Prostate gland (tissue), 2 donors: ENCODE measurements at regions not wholly inside any gene's neighbourhood (a gene's known extent, or its start where the extent isn't known, plus 50 kb on each side); places are given as distances from the start of the nearest gene placed in this dataset.

Source experiments
- POLR2A ChIP-seq: fragments of 450-650 bp; IDR thresholded peaks from one replicate; pipeline ENCODE4 v1.6.1; 2016; ENCODE audit warnings: antibody characterized with exemption, mild to moderate bottlenecking
- TF ChIP-seq, protein P1 (sequence below), 4 experiments: fragments of 200-600 bp in 2 of 4; fragments of 450-650 bp in 2 of 4; sonication (generic) in 2 of 4; IDR thresholded peaks; 1 replicate in 3 of 4; 2 replicates in 1 of 4; pipeline ENCODE4 v1.5.1; 2016 to 2019; ENCODE audit warnings: antibody characterized with exemption in 4 of 4, mild to moderate bottlenecking in 2 of 4, moderate library complexity in 2 of 4

DNA sequence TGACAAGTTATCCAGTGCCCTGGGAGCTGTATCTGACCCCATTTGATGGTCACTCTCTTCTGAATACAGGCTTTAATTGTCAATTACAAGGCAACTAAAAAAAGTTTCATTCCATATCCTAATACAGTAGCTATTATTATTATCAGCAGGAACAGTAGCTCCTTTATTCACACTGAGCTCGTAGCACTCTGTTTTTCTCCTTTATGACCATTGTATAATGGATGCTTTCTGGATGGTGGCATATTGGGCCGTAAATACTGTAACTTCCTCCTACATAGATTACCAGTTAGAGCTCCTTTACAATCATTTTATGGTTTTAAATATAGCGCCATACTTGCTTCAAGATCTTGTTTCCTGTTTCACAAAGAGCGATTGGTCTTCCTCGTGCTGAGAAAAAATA, 1040.3 kb downstream of the TSN start:
- TF ChIP-seq, protein P1, sequence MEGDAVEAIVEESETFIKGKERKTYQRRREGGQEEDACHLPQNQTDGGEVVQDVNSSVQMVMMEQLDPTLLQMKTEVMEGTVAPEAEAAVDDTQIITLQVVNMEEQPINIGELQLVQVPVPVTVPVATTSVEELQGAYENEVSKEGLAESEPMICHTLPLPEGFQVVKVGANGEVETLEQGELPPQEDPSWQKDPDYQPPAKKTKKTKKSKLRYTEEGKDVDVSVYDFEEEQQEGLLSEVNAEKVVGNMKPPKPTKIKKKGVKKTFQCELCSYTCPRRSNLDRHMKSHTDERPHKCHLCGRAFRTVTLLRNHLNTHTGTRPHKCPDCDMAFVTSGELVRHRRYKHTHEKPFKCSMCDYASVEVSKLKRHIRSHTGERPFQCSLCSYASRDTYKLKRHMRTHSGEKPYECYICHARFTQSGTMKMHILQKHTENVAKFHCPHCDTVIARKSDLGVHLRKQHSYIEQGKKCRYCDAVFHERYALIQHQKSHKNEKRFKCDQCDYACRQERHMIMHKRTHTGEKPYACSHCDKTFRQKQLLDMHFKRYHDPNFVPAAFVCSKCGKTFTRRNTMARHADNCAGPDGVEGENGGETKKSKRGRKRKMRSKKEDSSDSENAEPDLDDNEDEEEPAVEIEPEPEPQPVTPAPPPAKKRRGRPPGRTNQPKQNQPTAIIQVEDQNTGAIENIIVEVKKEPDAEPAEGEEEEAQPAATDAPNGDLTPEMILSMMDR (IDR thresholded peaks at IDR 0.05), result no peak
- TF ChIP-seq POLR2A, result no peak
